DMS114 treated with DMSO at 0.1 percent for 48 hours (cell line): ENCODE measurements at regions not wholly inside any gene's neighbourhood (a gene's known extent, or its start where the extent isn't known, plus 50 kb on each side); places are given as distances from the start of the nearest gene placed in this dataset.
"Not testable (repeated sequence)": the region's sequence is repeated elsewhere in the genome, so short reads cannot be mapped to it uniquely, and the experiment has no call there.

Source experiments
- DNase-seq: peaks from one replicate; lab custom pipeline; 2025; ENCODE audit not compliant: unreplicated experiment; lab: John Stamatoyannopoulos, UW

- DNase-seq = no peak
Observed at GRCh38 chr10:8278099-8278498, 223.6 kb downstream of the GATA3 start.

- DNase-seq = no peak
Observed at GRCh38 chr10:8279598-8279997, 225.1 kb downstream of the GATA3 start.

GRCh38 chr10:8280946-8281345 is 226.5 kb downstream of the GATA3 start:
- no peak for DNase-seq

GRCh38 chr10:8282340-8282739 is 227.9 kb downstream of the GATA3 start:
- no peak for DNase-seq

GRCh38 chr10:8283166-8283905 is 228.8 kb downstream of the GATA3 start:
- no peak for DNase-seq

- DNase-seq = no peak
Observed at GRCh38 chr10:8283986-8284385, 229.5 kb downstream of the GATA3 start.

- not testable (repeated sequence) for DNase-seq
Observed at GRCh38 chr10:8285970-8286369, 231.5 kb downstream of the GATA3 start.

- DNase-seq = no peak
Observed at GRCh38 chr10:8288600-8288999, 234.1 kb downstream of the GATA3 start.

- DNase-seq = no peak
Observed at GRCh38 chr10:8289186-8289924, 234.9 kb downstream of the GATA3 start.

- no peak for DNase-seq
Observed at GRCh38 chr10:8294779-8295178, 240.3 kb downstream of the GATA3 start.

GRCh38 chr10:8295311-8295710 is 240.8 kb downstream of the GATA3 start:
- no peak for DNase-seq

GRCh38 chr10:8296090-8296733 is 241.7 kb downstream of the GATA3 start:
- no peak for DNase-seq

GRCh38 chr10:8296734-8297101 is 242.2 kb downstream of the GATA3 start:
- DNase-seq = no peak

GRCh38 chr10:8297107-8297506 is 242.6 kb downstream of the GATA3 start:
- no peak for DNase-seq

- DNase-seq = no peak
Observed at GRCh38 chr10:8297959-8298358, 243.5 kb downstream of the GATA3 start.

- no peak for DNase-seq
Observed at GRCh38 chr10:8298896-8299570, 244.5 kb downstream of the GATA3 start.

GRCh38 chr10:8300925-8301324 is 246.4 kb downstream of the GATA3 start:
- DNase-seq = no peak

- no peak for DNase-seq
Observed at GRCh38 chr10:8301333-8301732, 246.8 kb downstream of the GATA3 start.

- DNase-seq = no peak
Observed at GRCh38 chr10:8301831-8302230, 247.3 kb downstream of the GATA3 start.

GRCh38 chr10:8302565-8302964 is 248.1 kb downstream of the GATA3 start:
- DNase-seq = no peak

- no peak for DNase-seq
Observed at GRCh38 chr10:8304861-8305260, 250.4 kb downstream of the GATA3 start.
